Kidney epithelial cell (primary cell): ENCODE measurements at regions not wholly inside any gene's neighbourhood (a gene's known extent, or its start where the extent isn't known, plus 50 kb on each side); places are given as distances from the start of the nearest gene placed in this dataset.
"Not testable (repeated sequence)": the region's sequence is repeated elsewhere in the genome, so short reads cannot be mapped to it uniquely, and the experiment has no call there.

ENCODE experiments used
- DNase-seq: peaks from one replicate; pipeline ENCODE4 v3.0.0-alpha.2; 2010; ENCODE audit warnings: low read depth
- H3K27me3 ChIP-seq: 2 replicates; pipeline ENCODE4 v1.6.0; 2011; ENCODE audit warnings: low read length; ENCODE audit not compliant: control insufficient read depth, insufficient read depth
- H3K36me3 ChIP-seq: 2 replicates; pipeline ENCODE4 v1.5.1; 2011; ENCODE audit warnings: low read length; ENCODE audit not compliant: control insufficient read depth, insufficient read depth
- H3K4me3 ChIP-seq: 2 replicates; pipeline ENCODE4 v1.5.1; 2011; ENCODE audit warnings: low read depth, mild to moderate bottlenecking, control low read depth, low read length
- TF ChIP-seq, protein P1 (sequence below): IDR thresholded peaks from 2 replicates; pipeline ENCODE4 v1.5.1; 2011; ENCODE audit warnings: mild to moderate bottlenecking, moderate library complexity, low read length, control low read depth, inconsistent platforms; ENCODE audit not compliant: insufficient read depth, poor library complexity, severe bottlenecking

DNA sequence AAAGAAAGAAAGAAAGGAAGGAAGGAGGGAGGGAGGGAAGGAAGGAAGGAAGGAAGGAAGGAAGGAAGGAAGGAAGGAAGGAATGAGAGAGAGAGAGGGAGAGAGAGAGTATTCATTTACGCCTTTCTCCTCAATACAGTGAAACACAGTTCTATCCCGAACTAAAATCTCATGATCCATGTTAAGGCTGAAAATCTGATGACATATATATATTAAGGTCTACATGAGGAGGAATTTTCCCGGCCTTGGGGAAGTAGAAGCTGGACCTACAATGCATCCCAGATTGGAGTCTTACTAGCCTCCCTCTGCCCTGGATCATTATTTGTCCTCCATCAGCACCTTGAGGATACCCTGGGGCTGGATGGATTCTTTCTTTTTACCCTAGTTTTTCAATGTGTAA is 95.1 kb upstream of the DAPK1 start:
- no peak for DNase-seq
- Histone ChIP-seq H3K36me3 (no peaks in the 10 kb centered on the region), H3K4me3 (no peak overlapping the region), H3K27me3 (no peaks in the 10 kb centered on the region)
- TF ChIP-seq, protein P1, sequence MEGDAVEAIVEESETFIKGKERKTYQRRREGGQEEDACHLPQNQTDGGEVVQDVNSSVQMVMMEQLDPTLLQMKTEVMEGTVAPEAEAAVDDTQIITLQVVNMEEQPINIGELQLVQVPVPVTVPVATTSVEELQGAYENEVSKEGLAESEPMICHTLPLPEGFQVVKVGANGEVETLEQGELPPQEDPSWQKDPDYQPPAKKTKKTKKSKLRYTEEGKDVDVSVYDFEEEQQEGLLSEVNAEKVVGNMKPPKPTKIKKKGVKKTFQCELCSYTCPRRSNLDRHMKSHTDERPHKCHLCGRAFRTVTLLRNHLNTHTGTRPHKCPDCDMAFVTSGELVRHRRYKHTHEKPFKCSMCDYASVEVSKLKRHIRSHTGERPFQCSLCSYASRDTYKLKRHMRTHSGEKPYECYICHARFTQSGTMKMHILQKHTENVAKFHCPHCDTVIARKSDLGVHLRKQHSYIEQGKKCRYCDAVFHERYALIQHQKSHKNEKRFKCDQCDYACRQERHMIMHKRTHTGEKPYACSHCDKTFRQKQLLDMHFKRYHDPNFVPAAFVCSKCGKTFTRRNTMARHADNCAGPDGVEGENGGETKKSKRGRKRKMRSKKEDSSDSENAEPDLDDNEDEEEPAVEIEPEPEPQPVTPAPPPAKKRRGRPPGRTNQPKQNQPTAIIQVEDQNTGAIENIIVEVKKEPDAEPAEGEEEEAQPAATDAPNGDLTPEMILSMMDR = no peak

DNA sequence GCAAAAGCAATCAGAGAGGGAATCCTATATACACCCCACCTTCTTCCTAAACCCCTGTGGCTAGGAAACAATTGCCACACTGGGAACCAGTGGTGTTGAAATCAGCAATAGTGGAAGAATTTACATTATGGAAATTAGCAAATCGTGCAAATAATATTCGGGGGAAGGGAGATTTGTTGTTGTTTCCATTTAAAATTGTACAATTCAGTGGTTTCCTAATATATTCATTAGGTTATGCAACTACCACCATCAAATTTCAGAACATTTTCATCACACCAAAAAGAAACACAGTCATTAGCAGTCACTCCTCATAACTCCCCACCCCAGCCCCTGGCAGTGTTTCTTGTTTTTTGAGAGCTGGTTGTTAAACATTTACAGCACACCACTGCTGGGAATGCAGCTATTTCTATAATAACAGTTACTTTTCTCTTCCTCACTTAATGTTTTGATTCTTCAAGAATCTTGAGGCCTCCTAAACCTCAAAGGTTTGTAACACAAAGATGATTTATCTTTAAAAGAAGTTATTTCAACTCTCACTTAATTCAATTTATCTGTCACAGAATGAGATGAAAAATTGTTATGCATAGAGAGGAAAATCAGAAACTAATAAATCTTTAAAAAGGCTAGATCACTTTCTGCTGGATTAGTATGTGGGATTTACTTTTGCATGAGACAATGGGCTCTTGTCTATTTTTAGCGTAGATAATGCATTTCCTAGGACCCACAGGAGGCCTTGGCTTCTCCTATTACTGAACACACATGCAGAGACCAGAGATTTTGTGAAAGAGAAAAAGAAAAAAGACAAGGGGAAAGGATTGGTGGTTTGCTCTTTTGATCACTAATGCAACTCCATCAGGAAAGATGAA is 91.8 kb upstream of the DAPK1 start:
- H3K36me3 ChIP-seq = no peaks in the 10 kb centered on the region
- H3K27me3 ChIP-seq = no peaks in the 10 kb centered on the region
- no peak for DNase-seq
- H3K4me3 ChIP-seq = no peak overlapping the region
- TF ChIP-seq, protein P1 = no peak

DNA sequence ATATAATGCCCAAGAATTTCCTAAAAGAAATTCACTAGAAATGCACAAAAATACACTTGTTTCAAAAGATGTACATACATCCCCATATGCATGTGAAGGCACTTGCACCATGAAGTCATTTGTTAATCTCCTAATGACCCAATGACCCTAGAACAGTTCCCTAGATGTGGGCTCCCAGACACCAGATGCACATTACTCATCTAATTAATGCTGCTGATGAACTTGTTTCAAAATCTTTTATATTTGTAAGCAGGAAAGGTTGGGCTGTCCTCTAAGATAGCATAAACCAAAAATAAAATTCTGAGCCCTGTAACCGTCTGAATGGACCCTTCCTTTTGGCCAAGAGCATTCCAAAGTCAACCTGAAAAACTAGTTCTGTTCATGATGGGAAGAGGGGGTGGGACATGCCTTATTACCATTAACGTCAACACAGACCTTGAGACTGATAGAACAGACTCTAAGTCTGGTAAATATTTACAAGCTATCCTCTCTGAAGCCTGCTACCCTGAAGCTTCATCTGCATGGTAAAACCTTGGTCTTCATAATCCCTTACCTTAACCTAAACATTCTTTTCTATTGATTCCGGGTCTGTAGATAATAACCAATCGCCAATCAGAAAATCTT is 91.0 kb upstream of the DAPK1 start:
- Histone ChIP-seq H3K4me3 (no peak overlapping the region), H3K27me3 (no peaks in the 10 kb centered on the region), H3K36me3 (no peaks in the 10 kb centered on the region)
- DNase-seq = no peak
- TF ChIP-seq, protein P1 = no peak

DNA sequence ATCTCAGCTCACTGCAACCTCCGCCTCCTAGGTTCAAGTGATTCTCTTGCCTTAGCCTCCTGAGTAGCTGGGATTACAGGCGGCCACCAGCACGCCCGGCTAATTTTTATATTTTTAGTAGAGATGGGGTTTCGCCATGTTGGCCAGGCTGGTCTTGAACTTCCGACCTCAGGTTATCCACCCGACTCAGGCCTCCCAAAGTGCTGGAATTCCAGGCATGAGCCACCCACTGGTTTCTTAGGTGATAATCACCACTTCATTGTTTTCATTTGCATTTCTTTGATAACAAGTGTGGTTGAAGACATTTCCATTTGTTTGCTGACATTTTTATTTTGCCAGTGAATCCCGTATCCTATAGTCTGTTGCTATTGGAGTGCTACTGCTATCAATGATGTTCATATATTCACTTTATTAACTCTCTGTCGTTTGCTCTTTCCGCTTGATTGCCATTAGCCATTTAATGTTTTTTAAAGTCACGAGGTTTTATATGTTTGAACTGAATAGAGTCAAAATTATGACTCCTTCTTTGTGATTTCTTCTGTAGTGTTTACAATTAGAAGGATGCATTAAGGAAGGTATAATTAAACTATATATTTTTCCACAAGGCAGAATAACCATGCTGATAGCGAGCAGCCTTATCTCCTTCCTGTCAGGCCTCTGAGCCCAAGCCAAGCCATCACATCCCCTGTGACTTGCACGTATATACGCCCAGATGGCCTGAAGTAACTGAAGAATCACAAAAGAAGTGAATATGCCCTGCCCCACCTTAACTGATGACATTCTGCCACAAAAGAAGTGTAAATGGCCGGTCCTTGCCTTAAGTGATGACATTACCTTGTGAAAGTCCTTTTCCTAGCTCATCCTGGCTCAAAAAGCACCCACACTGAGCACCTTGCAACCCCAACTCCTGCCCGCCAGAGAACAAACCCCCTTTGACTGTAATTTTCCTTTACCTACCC is 87.3 kb upstream of the DAPK1 start:
- not testable (repeated sequence) for H3K36me3 ChIP-seq, H3K4me3 ChIP-seq, DNase-seq, H3K27me3 ChIP-seq

DNA sequence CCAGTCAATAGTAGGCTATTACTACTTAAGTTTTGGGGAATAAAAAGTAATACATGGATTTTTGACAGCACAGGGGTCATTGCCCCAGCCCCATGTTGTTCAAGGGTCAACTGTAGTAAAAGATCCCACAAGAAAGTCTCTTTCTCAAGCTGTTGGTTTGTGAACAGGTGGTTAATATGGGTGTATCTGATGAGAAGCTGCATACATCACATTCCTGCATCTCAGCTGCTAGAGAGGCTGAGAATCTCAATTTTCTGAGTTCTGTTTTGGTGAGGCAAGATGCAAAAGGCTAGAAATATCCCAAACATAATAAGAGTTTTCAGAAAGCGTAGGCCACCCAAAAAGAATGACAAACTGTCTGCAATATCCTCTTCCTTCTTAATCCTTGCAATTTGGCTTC is 76.8 kb upstream of the DAPK1 start:
- no peak for DNase-seq
- Histone ChIP-seq H3K36me3 (no peaks in the 10 kb centered on the region), H3K27me3 (no peaks in the 10 kb centered on the region), H3K4me3 (no peak overlapping the region)
- TF ChIP-seq, protein P1 = no peak

DNA sequence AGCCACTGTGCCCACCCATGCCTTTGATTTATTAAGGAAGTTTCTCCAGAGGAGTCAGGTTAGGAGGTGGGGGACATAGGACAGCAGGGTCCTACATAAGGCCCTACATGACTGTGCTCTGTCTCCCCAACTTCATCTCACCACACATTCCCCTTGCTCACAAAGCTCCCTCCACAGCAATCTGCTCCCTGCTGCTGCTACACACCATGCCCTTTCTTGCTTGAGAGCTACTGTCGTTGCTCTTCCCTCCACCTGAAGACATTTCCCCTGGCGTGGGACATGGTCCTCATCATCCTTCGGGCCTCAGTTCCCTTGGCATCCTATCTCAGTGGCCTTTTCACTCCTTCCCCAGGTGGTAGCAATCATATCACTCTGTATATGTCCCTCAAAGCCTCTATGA is 75.9 kb upstream of the DAPK1 start:
- H3K36me3 ChIP-seq = no peaks in the 10 kb centered on the region
- DNase-seq = no peak
- no peak overlapping the region for H3K4me3 ChIP-seq
- H3K27me3 ChIP-seq = no peaks in the 10 kb centered on the region
- TF ChIP-seq, protein P1 = no peak
